Stimulated activated CD4-positive, alpha-beta T cell treated with anti-CD3 and anti-CD28 coated beads, Interleukin-4, amount 100 ng/mL, for 48 hours (primary cell): ENCODE measurements at regions not wholly inside any gene's neighbourhood (a gene's known extent, or its start where the extent isn't known, plus 50 kb on each side); places are given as distances from the start of the nearest gene placed in this dataset.
"Not testable (repeated sequence)": the region's sequence is repeated elsewhere in the genome, so short reads cannot be mapped to it uniquely, and the experiment has no call there.

ENCODE experiments used
- DNase-seq, 2 donors: peaks; one replicate each; pipeline ENCODE4 v3.0.0-alpha.2; 2020; ENCODE audit warnings: low read depth in 2 of 2

DNA sequence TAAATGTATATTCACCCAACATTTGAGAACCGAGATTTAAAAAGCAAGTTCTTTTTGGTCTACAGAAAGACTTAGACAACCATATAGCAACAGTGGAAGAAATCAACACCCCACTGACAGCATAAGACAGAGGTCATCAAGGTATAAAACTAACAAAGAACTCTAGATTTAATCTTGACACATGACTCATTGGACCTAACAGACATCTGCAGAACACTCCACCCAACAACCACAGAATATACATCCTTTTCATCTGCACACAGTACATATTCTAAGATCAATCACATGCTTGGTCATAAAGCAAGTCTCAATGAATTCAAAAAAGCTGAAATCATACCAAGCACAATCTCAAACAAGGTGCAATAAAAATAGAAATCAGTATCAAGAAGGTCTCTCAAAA is 65.8 kb downstream of the SPIN4 start:
- no peak for DNase-seq

DNA sequence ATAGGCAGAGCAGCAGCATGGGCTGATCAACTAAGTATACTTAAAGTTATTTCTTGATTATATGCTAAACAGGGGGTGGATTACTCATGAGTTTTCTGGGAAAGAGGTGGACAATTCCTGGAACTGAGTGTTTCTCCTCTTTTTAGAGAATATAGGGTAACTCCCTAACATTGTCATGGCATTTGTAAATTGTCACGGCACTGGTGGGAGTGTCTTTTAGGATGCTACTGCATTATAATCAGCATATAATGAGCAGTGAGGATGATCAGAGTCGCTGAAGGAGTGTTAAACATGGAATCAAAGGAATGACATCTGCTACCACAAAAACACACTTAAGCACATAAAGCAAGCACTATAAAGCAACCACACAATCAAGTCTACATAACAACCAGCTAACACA is 66.5 kb downstream of the SPIN4 start:
- no peak for DNase-seq

DNA sequence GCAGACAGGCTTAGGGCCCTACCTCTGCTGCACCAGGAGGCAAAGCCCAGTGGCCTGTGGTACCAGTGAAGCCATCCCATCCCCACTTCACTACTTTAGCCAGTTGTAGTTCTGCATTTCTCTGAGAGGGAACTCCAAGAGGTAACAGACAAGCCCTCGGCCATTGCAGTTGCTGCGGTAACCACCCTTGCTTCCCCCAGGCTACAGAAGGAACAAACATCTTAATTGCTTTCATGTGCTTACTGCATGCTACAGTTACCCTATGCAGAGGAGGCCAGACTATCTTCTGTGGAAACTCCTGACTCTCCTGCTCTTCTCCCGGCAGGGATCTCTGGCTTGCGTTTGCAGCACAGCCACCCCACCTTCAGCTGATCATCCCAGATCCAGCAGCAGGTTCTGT is 67.8 kb downstream of the SPIN4 start:
- DNase-seq, result no peak

GRCh38 chrX:63282828-63283227 is 68.3 kb downstream of the SPIN4 start:
- DNase-seq, result no peak

- DNase-seq, result no peak
Measured at GRCh38 chrX:63282077-63282476, 69.1 kb downstream of the SPIN4 start.

DNA sequence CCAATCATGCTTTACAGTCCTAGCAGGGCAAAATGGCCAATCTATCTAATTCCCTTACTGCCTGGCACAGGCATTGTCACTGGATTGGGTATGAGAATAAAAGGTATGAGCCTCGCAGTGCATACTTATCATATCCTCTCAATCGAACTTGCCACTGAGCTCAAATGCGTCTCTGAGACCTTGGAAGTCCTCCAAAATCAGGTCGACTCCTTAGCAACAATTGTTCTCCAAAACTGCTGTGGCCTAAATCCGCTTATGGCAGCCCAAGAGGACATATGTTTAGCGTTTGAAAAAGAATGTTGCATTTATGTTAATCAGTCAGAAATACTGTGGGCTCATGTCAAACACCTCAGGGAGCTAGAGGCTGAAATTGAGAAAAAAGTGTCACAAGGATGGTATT is 69.7 kb downstream of the SPIN4 start:
- DNase-seq, result no peak

DNA sequence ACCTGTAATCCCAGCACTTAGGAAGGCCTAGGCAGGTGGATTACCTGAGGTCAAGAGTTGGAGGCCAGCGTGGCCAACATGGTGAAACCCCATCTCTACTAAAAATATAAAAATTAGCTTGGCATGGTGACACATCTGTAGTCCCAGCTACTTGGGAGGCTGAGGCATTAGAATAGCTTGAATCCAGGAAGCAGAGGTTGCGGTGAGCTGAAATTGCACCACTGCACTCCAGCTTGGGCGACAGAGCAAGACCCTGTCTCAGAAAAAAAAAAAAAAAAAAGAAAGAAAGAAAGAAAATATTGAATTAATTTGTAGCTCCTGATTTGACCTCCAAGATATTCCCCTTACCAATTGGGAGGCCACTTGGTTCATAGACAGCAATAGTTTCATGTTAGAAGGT is 73.7 kb downstream of the SPIN4 start:
- not testable (repeated sequence) for DNase-seq

DNA sequence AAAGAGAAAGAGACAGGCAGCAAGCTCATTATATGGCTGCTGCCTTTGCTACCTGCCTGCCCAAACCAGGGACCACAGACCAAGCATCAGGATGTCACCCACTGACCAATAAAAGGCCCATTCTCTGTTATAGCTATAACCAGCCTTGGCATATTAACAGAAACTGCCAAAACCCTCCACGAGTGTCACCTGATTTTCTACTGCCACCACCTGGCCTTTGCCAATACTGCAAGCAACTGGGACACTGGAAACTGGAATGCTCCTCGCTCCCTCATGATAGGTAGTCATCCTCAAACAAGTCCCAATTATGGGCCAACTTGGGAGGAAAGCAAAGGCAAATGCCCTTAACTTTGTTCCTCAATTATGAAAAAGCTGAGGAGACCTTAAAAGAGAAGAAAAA is 76.0 kb downstream of the SPIN4 start:
- peak; percentile 6 to 13 for DNase-seq

DNA sequence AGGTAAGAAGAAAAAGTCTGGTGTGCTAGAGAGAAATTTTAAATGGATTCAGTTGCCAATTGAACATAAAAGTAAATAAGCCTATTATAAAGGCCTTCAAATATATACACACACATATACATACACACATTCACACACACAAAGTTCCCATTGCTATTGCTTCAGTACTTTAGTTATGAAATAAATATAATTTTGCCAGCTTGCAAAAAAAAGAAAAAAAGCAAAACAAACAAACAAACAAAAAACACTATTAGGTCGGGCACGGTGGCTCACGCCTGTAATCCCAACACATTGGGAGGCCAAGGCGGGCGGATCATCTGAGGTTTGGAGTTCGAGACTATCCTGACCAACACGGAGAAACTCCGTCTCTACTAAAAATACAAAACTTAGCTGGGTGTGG is 80.3 kb downstream of the SPIN4 start:
- DNase-seq, result no peak

DNA sequence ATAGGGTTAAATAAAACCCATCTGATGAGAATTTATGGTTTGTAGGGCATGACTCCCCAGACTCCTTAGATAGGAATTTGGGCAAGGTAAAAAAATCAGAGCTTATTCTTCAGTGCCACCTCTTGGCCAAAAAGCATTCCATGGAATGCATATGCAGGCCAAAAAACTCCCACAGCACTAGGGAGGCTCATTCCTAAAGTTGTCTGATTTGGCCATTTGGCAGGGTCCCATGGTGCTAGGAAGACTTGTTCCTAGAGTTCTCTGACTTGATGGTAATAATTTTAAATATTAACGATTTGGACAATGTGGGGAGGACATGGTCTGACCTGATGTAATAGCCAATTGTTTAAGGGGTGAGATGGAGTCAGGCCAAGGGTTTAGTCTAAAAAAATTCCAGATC is 93.0 kb downstream of the SPIN4 start:
- no peak for DNase-seq

DNA sequence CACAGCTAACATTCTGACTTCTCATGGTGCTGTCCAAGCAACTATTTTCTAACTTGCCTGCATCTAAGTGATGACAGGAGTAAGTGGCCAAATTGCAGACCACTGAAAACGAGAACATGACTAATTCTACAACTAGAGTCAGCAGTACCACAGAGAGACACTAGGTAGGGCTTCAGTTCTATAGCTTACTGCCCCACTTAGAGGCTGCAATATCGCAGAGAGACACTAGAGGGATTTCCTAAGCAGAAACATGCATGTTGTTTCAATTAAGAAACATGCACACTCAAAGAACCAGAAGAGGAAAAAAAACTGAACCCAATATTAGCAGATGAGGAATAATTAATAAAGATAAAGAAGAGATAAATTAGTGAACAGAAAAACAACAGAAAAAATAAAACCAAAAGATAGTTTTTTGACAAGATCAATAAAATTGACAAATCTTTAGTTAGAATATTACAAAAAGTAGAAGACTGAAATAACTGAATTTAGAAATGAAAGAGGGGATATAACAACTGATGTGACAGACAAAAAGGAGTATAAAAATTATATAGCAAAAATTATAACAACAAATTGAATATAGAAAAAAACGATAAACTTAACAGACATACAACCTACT is 100.8 kb downstream of the SPIN4 start:
- DNase-seq, result peak in 1 of 2 donors; percentile 16

- DNase-seq, result not testable (repeated sequence)
Measured at GRCh38 chrX:63242689-63243088, 108.4 kb downstream of the SPIN4 start.

- DNase-seq, result not testable (repeated sequence)
Measured at GRCh38 chrX:63235963-63236362, 115.2 kb downstream of the SPIN4 start.

GRCh38 chrX:63233013-63233412 is 118.1 kb downstream of the SPIN4 start:
- not testable (repeated sequence) for DNase-seq

GRCh38 chrX:63218202-63218601 is 132.9 kb downstream of the SPIN4 start:
- not testable (repeated sequence) for DNase-seq

DNA sequence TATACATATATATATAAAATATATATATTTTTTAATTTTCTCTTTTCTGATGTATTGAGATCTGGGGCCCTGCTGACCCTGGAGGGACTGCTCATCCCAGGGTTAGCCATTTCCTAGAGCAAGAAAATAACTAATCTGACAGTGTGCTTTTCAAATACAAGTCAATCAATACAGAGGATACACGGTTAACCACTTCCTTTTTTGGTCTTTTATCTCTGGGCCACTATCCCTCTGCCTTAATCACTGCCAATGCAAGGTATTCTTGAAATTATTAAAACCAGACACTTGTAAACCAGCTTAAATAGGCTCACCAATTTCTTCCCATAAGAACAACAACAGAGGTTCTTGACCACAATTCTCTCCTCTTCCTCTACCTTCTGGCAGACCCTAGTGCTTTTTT is 133.6 kb downstream of the SPIN4 start:
- not testable (repeated sequence) for DNase-seq

DNA sequence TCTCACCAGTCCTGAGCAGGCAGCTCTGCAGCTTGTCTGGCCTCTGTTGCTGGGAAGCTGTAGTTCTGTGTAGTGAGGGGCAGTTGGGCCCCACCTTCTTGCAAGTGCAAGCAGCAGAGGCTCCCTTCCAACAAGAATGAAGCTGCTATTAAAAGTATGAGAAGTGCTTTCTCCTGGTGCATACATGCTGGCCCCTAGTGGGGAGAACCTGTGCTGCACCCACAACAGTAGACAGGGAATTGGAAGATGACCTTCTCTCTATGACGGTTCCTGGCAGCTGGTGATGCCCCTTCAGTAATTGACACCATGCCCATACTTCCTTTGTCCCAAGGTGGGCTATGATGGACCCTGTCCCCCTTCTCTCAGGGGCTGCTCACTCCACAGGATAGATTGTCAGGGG is 141.5 kb downstream of the SPIN4 start:
- not testable (repeated sequence) for DNase-seq

DNA sequence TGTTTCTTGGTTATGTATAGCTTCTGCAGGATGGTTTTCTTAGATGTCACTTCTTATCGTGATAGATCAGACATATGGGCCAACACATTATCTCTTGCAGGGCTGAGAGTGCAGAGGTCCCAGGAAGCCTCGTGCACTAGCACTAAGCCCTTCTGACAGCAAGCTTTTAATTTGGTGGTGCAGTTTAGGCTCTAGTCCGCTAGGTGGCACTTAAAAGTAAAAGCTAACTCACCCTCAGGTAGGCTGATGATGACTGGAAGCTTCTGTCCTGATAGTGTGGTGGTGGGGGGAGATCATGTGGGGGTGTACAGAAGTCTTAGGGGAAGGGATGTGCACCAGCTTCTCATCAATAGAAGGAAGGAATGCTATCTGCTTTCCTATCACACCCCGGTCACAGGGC is 142.0 kb downstream of the SPIN4 start:
- DNase-seq, result not testable (repeated sequence)

GRCh38 chrX:63204266-63205074 is 146.7 kb downstream of the SPIN4 start:
- DNase-seq, result not testable (repeated sequence)

GRCh38 chrX:63201987-63202386 is 149.1 kb downstream of the SPIN4 start:
- DNase-seq, result not testable (repeated sequence)

- not testable (repeated sequence) for DNase-seq
Measured at GRCh38 chrX:63198693-63199092, 152.4 kb downstream of the SPIN4 start.

DNA sequence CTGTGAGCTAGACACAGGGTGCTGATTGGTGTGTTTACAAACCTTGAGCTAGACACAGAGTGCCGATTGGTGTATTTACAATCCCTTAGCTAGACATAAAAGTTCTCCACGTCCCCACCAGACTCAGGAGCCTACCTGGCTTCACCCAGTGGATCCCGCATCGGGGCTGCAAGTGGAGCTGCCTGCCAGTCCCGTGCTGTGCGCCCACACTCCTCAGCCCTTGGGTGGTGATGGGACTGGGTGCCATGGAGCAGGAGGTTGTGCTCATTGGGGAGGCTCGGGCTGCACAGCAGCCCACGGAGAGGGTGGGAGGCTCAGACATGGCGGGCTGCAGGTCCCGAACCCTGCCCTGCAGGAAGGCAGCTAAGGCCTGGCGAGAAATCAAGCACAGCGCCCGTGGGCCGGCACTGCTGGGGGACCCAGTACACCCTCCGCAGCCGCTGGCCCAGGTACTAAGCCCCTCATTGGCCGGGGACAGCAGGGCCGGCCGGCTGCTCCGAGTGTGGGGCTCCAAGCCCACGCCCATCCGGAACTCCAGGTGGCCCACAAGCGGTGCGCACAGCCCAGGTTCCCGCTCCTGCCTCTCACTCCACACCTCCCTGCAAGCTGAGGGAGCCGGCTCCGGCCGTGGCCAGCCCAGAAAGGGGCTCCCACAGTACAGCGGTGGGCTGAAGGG is 158.6 kb downstream of the SPIN4 start:
- not testable (repeated sequence) for DNase-seq

DNA sequence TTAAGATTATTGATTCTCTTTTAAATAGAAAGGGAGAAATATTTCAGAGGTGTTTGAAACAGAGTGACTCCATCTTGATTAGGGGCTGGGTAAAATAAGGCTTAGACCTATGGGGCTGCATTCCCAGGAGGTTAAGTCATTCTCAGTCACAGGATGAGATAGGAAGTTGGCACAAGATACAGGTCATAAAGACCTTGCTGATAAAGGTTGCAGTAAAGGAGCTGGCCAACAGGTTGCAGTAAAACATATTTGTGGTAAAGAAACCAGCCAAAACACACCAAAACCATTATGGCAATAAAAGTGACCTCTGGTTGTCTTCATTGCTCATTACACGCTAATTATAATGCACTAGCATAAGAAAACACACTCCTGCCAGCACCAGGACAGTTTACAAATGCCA is 165.0 kb downstream of the SPIN4 start:
- no peak for DNase-seq
